Gastrocnemius medialis (tissue), 4 donors: ENCODE measurements at regions not wholly inside any gene's neighbourhood (a gene's known extent, or its start where the extent isn't known, plus 50 kb on each side); places are given as distances from the start of the nearest gene placed in this dataset.

Experiments used
- ATAC-seq, 2 donors: fragments of 150-250 bp; one replicate each; pipeline ENCODE4 v1.9.1; 2016
- DNase-seq, 2 donors: peaks; one replicate each; pipeline ENCODE4 v3.0.0-alpha.2; 2019
- H3K27ac ChIP-seq, 4 donors: fragments of 200-600 bp; sonication (generic); 1 replicate in 1 of 4; 2 replicates in 3 of 4; pipeline ENCODE4 v1.5.1; 2016 to 2018; ENCODE audit warnings: mild to moderate bottlenecking in 2 of 4, moderate library complexity in 1 of 4
- H3K27me3 ChIP-seq, 3 donors: fragments of 200-600 bp; sonication (generic) in 2 of 3; 1 replicate in 1 of 3; 2 replicates in 2 of 3; pipeline versions ENCODE4 v1.5.1 to v1.6.0; 2016 to 2019; ENCODE audit warnings: mild to moderate bottlenecking in 1 of 3, moderate library complexity in 1 of 3
- H3K36me3 ChIP-seq, 2 donors: fragments of 200-600 bp; sonication (generic) in 1 of 2; one replicate each; pipeline ENCODE4 v1.5.1; 2017 to 2018
- H3K4me1 ChIP-seq, 2 donors: fragments of 200-600 bp; sonication (generic) in 1 of 2; one replicate each; pipeline ENCODE4 v1.5.1; 2016 to 2017; ENCODE audit warnings: mild to moderate bottlenecking in 2 of 2
- H3K4me3 ChIP-seq, 4 donors: fragments of 200-600 bp; sonication (generic) in 3 of 4; 1 replicate in 1 of 4; 2 replicates in 3 of 4; pipeline ENCODE4 v1.5.1; 2016 to 2019; ENCODE audit warnings: mild to moderate bottlenecking in 2 of 4
- H3K9me3 ChIP-seq, 3 donors: fragments of 200-600 bp; sonication (generic) in 2 of 3; 1 replicate in 1 of 3; 2 replicates in 2 of 3; pipeline ENCODE4 v1.5.1; 2016 to 2019
- CTCF ChIP-seq, 5 experiments: fragments of 450-650 bp in 3 of 5; fragments of 200-600 bp in 2 of 5; sonication (generic) in 2 of 5; IDR thresholded peaks in 4 of 5; conservative IDR thresholded peaks in 1 of 5; 1 replicate in 4 of 5; 2 replicates in 1 of 5; pipeline ENCODE4 v1.5.1; 2016 to 2019; ENCODE audit warnings: antibody characterized with exemption in 5 of 5, mild to moderate bottlenecking in 3 of 5, moderate library complexity in 3 of 5
- POLR2A ChIP-seq, 2 donors: fragments of 450-650 bp; IDR thresholded peaks; one replicate each; pipeline ENCODE4 v1.6.1; 2017; ENCODE audit warnings: antibody characterized with exemption in 2 of 2, mild to moderate bottlenecking in 2 of 2, moderate library complexity in 2 of 2
- in situ Hi-C, 4 donors: fragments of 200-750 bp; cut with MboI; loops; one replicate each; pipeline versions ENCODE4 v1.15.0 to v1.8.0; 2017; ENCODE audit warnings: low sequenced_read_pairs in 4 of 4
- intact Hi-C: fragments of 100-400 bp; cut with DNase I; formaldehyde crosslinking; loops from one replicate; pipeline ENCODE4 v1.15.1; 2023; ENCODE audit warnings: low total_unique reads

- TF ChIP-seq POLR2A (IDR thresholded peaks at IDR 0.05) (no peak), CTCF (IDR thresholded peaks at IDR 0.05 in 4 of 5, conservative IDR thresholded peaks at IDR 0.05 in 1 of 5) (peak in 1 of 5 experiments; percentile 37)
- H3K36me3 ChIP-seq = no peaks in the 10 kb centered on the region
- no peak overlapping the region for H3K4me3 ChIP-seq
- peak; percentile 33 to 57 for DNase-seq
- no peaks in the 10 kb centered on the region for H3K9me3 ChIP-seq
- no peaks in the 10 kb centered on the region for H3K27me3 ChIP-seq
- in situ Hi-C loops = no loop called here
- H3K27ac ChIP-seq = peak overlapping the region; percentile 57 to 78 (median 76)
- peaks cover 20 to 22% of the 10 kb centered on the region in 2 donors for H3K4me1 ChIP-seq
- intact Hi-C loops = no loop called here
- peak; percentile 67 to 79 for ATAC-seq
These were observed 68.8 kb upstream of the SPTBN1 start for GRCh38 chr2:54387059-54387991.

- intact Hi-C loops = no loop called here
- no peaks in the 10 kb centered on the region for H3K9me3 ChIP-seq
- H3K27ac ChIP-seq = peak overlapping the region; percentile 57 to 78 (median 76)
- H3K4me3 ChIP-seq = no peak overlapping the region
- DNase-seq (no peak), ATAC-seq (no peak)
- TF ChIP-seq CTCF (IDR thresholded peaks at IDR 0.05 in 4 of 5, conservative IDR thresholded peaks at IDR 0.05 in 1 of 5) (no peak), POLR2A (IDR thresholded peaks at IDR 0.05) (no peak)
- no peaks in the 10 kb centered on the region for H3K36me3 ChIP-seq
- peaks cover 20 to 22% of the 10 kb centered on the region in 2 donors for H3K4me1 ChIP-seq
- in situ Hi-C loops = no loop called here
- no peaks in the 10 kb centered on the region for H3K27me3 ChIP-seq
These were observed 68.1 kb upstream of the SPTBN1 start for GRCh38 chr2:54388076-54388475.

DNA sequence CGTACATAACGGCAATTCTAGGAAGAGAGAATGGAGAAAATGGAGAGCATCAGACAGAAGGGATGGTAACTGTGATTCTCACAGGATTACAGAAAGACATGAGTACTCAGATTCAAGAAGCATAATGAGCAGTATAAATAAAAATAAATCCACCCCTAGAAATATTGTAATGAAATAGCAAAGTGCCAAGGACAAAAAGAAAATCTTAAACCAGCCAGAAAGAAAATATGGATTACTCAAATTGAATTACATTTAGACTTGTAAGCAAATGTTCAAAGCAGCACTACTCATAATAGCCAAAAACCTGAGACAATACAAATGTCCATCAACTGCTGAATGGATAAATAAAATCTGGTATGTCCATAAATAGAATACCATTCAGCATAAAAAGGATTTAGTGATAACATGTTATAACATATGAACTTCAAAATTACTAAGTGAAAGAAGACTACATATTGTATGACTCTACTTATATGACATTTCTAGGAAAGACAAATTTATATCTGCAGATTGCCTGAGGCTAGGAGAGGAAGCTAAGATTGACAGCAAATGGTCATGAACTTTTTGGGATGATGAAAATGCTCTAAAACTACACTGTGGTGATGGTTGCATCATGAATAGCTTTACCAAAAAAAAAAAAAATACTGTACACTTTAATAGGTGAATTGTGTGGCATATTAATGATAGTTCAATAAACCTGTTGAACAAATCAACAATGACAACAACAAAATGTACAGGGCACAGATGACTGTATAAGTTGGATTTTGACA lies 63.4 kb upstream of the SPTBN1 start:
- TF ChIP-seq POLR2A (IDR thresholded peaks at IDR 0.05) = no peak
- TF ChIP-seq CTCF (IDR thresholded peaks at IDR 0.05 in 4 of 5, conservative IDR thresholded peaks at IDR 0.05 in 1 of 5) = no peak
- DNase-seq (no peak), ATAC-seq (no peak)
- Histone ChIP-seq H3K36me3 (no peaks in the 10 kb centered on the region), H3K27me3 (no peaks in the 10 kb centered on the region), H3K4me3 (no peak overlapping the region), H3K27ac (no peak overlapping the region), H3K9me3 (no peaks in the 10 kb centered on the region), H3K4me1 (peaks cover 4 to 13% of the 10 kb centered on the region in 2 donors)
- in situ Hi-C loops (no loop called here), intact Hi-C loops (no loop called here)

DNA sequence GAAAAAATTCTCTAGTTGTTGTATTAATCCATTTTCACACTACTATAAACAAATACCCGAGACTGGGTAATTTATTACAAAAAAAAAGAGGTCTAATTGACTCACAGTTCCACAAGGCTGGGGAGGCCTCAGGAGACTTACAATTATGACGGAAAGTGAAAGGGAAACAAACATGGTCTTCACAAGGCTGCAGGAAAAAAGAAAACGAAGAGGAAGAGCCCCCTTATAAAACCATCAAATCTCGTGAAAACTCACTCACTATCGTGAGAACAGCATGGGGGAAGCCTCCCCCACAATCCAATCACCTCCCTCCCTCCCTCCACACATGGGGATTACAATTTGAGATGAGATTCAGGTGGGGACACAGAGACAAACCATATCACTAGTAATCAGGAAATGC lies 61.7 kb upstream of the SPTBN1 start:
- peak overlapping the region in 3 of 4 donors; percentile 19 to 49 (median 37) for H3K27ac ChIP-seq
- ATAC-seq = no peak
- intact Hi-C loops = no loop called here

More for the DNA sequence above, 61.7 kb upstream of the SPTBN1 start:
- Histone ChIP-seq H3K9me3 (no peaks in the 10 kb centered on the region), H3K27me3 (no peaks in the 10 kb centered on the region), H3K36me3 (no peaks in the 10 kb centered on the region), H3K4me3 (peak overlapping the region in 1 of 4 donors; percentile 17), H3K4me1 (peaks cover 0 to 6% of the 10 kb centered on the region in 2 donors)
- in situ Hi-C loops = no loop called here
- TF ChIP-seq CTCF (IDR thresholded peaks at IDR 0.05 in 4 of 5, conservative IDR thresholded peaks at IDR 0.05 in 1 of 5) (no peak), POLR2A (IDR thresholded peaks at IDR 0.05) (no peak)
- DNase-seq = no peak
